RKO (cell line): ENCODE measurements at regions not wholly inside any gene's neighbourhood (a gene's known extent, or its start where the extent isn't known, plus 50 kb on each side); places are given as distances from the start of the nearest gene placed in this dataset.

Experiments
- DNase-seq: peaks from one replicate; pipeline ENCODE4 v3.0.0-alpha.2; 2016; ENCODE audit warnings: low spot score

- DNase-seq = no peak
Observed at GRCh38 chrX:45818913-45819312, 618.2 kb upstream of the DIPK2B start.

DNA sequence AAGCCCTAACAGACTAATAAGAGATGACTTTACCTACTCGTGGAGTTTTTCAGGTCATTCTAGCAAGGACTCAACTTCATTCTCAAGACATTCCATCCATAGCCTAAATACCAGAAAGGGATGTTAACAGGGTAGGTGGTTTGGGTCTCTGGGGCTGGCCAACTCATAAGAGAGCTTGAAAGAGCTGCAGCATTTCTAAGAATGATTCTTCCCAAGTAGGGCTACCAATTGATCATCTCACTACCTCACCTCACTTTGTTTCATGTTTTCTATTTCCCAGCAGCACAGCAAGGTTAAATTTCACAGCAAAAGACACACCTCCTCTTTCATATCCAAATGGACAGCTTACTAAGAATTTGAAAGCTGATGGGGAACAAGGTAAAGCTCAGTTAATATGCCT, 614.8 kb upstream of the DIPK2B start:
- no peak for DNase-seq

GRCh38 chrX:45811326-45811725, 610.6 kb upstream of the DIPK2B start:
- no peak for DNase-seq

DNA sequence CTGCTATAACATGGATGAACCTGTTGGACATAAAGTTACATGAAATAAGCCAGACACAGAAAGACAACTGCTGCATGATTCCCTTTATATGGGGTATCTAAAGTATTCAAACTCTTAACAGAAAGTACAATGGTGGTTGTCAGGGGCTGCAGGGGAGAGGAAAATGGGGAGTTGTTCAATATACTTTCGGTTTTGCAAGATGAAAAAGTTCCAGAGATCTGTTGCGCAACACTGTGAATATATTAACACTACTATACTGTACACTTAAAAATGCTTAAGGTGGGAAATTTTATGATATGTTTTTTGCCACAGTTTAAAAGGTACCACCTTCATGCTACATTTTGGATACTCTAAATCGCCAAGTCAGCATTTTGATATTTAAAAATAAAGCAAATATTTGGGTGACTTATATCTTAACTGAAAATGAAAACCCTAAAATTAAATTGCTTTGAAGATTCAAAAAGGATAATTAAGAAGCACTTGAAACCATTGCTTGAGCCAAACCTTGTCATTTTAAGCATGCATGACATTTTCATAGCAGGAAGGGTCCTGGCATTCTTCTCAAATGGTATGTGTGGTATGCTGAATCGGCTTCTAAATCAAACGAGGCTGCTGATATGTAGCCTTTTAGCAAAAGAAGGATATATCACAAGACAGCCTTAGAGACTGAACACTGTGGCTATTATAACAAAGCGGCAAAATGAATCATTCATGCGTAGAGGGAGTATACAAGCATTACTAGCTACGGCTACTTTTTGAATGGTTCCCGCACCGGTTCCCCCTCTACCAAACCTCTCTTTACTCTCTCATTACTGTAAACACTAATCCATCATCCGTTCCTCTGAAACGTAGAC, 607.1 kb upstream of the DIPK2B start:
- no peak for DNase-seq

- DNase-seq = no peak
Observed at GRCh38 chrX:45806410-45807121, 605.9 kb upstream of the DIPK2B start.

DNA sequence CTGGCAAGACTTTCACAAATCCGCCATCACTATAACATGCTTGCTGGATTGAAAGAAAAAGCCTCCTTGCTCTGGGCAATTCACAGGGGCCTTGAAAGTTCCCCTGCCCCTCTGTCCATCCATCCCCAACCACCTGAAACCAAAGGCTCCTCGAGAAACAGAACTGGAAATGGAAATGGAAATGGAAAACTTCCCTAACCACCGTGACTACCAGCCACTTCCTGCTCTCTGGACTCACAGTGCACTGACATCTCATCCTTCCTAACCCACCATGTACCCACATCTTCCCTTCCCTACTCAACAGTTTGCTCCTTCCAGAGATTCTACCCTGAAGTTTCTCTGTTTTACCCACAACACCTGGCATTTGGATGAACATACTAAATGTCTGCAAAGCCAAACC, 603.6 kb upstream of the DIPK2B start:
- no peak for DNase-seq

- DNase-seq = peak; percentile 94
Observed at GRCh38 chrX:45803383-45803921, 602.8 kb upstream of the DIPK2B start.

GRCh38 chrX:45801554-45801953, 600.9 kb upstream of the DIPK2B start:
- DNase-seq = peak; percentile 79

DNA sequence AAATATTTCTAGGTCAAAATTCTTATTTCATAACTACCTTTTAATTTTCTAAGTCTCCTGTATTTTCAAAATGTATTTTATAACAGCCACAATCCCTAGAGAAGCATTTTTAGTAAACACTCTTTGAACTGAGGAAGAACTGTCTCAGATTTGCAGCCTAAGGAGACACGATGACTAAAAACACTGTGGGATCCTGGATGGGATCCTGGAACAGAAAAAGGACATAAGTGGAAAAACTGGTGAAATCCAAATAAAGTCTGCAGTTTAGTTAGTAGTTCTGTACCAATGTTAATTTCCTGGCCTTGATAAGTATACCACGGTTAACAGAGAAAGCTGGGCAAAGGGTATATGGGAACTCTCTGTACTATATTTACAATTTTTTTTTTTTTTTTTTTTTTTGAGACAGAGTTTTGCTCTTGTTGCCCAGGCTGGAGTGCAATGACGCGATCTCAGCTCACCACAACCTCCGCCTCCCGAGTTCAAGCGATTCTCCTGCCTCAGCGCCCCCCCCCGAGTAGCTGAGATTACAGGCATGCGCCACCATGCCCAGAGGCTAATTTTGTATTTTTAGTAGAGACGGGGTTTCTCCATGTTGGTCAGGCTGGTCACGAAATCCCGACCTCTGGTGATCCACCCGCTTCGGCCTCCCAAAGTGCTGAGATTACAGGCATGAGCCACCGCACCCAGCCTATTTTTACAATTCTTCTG, 600.2 kb upstream of the DIPK2B start:
- DNase-seq = peak; percentile 35

DNA sequence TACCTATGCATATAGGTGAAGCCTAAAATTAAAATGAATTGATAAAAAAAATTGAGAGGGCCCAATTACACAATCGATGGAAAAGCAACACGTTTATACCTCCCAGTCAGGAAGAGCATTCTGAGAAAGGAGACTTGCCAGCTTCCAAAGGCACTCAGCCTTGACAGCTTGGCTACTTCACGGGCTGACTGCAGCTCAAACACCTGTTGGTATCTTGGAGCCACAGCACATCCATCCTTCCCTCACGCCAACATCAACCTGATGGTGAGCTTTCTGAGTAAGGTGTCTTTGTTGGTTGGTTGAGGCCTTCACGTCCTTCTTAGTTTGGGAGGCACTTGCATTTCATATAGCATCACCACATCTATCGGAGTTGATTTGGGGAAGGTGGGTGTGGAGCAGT, 598.9 kb upstream of the DIPK2B start:
- no peak for DNase-seq

DNA sequence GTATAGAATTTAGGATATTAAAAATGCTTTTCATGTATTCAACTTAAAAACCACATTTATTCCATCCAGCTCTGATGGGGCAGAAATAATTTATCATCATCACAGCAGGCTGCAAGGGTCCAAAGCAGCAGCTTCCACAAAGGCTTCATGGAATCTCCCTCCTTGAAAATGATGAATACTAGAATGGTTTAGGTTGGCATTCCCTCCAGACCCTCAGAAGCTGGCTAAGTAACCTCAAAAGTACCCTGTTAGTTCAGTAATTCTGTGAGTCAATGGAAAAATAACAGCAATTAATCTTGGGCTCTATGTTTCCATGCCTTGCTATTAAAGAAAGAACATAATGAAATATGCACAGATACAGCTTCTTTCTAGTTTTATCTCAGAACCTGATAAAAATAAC, 594.9 kb upstream of the DIPK2B start:
- DNase-seq = no peak

DNA sequence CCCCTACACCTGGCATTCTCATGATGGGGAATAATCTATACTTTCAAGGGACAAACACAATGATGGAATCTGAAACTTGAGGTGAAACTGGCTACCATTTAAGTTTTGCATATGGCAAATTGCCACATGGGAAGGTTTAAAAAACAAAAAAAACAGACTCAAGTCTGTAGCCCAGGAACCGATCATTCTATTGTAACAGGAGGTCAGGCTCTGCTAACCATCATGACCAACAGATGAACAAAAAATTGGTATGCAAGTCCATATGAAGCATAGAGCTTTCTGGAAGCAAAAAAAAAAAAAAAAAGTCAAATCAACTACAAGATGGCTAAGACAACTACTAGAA, 594.3 kb upstream of the DIPK2B start:
- DNase-seq = no peak

- DNase-seq = no peak
Observed at GRCh38 chrX:45794323-45794994, 593.8 kb upstream of the DIPK2B start.

DNA sequence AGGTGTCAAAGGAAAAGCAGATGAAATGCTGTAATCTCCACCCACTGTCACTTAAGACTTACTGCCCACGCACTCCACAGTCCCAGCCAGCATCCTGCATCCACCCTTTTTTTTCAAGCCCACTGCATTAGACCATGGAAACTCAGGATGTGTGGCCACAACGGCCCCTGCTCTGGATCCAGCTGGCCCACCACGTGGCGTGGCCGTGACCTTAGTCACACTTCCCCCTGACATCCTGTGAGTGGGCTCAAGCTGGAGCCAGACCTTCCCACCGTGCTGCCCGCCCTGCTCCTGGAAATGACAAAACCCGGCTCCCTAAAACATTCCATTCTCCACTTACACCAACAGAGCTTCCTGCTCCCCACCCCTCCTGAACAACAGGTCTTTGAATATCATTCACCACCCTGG, 588.3 kb upstream of the DIPK2B start:
- no peak for DNase-seq

GRCh38 chrX:45788315-45788714, 587.6 kb upstream of the DIPK2B start:
- DNase-seq = no peak

GRCh38 chrX:45784590-45784989, 583.9 kb upstream of the DIPK2B start:
- DNase-seq = no peak

GRCh38 chrX:45783002-45783401, 582.3 kb upstream of the DIPK2B start:
- DNase-seq = no peak

DNA sequence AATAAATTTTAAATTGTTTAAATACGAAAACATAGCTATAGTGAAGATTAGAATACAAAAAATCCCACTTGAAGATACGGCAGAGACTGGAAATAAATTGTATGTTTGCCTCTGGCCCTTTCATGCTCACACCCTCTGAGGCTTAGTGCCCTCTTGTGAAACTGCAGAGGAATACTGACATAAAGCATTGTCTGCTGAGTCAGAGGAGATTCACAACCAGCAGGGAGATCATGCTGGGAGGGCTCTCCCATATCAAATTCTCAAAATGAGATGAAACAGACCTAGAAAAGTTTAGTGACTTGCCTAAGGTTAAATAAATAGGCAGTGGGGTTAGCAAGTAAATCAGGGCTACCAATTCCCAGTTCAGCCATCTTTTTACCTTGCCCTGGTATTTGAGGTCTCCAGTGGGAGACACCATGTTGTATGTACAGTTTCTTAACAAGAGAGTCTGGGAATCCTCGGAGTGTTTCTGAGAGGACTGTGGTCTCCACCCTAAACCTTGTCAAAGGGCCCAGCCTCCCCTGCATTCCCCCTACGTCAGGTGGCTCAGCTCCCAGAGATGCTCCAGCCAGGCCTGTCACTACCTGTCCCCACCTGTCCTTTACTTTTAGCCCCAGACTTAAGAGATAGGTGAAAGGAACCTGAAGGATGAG, 581.4 kb upstream of the DIPK2B start:
- peak; percentile 84 for DNase-seq

GRCh38 chrX:45778616-45779015, 577.9 kb upstream of the DIPK2B start:
- no peak for DNase-seq

GRCh38 chrX:45777366-45777765, 576.7 kb upstream of the DIPK2B start:
- DNase-seq = no peak

DNA sequence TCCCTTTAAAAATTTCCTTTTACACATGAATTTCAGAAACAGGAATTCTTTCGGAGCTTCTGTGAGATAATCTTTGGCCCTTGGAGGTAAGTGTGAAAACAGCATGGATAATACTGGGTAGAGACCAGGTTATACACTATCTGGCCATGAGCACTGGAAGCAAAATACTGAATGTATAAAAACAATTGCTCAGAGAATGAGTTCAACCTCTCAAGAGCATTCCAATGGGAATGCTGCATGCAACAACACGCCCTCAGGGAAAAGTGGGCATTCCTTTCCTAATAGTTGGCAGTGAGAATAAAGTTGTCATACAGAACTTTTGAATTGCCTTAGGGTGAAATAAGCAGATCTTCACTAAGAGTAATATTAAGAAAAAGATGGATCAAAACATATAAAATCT, 574.8 kb upstream of the DIPK2B start:
- peak; percentile 94 for DNase-seq

- peak; percentile 92 for DNase-seq
Observed at GRCh38 chrX:45774961-45775360, 574.3 kb upstream of the DIPK2B start.
